ENCODE measurements at regions not wholly inside any gene's neighbourhood (a gene's known extent, or its start where the extent isn't known, plus 50 kb on each side); places are given as distances from the start of the nearest gene placed in this dataset.
A peak's percentile ranks its signal among the peaks of the same experiment; 100 is the strongest.
"Not testable (repeated sequence)": the region's sequence is repeated elsewhere in the genome, so short reads cannot be mapped to it uniquely, and the experiment has no call there.

GRCh38 chrX:132302687-132303086 lies 83.4 kb upstream of the RAP2C start:
- H3K27ac ChIP-seq = not testable (repeated sequence)

GRCh38 chrX:132294776-132295495 lies 75.7 kb upstream of the RAP2C start:
- no peak overlapping the region for H3K27ac ChIP-seq
- no peak for TF ChIP-seq CTCF (conservative IDR thresholded peaks at IDR 0.05)
- TF ChIP-seq ZFX (IDR thresholded peaks at IDR 0.05) = no peak

- no peak overlapping the region for H3K27ac ChIP-seq
- TF ChIP-seq CTCF (conservative IDR thresholded peaks at IDR 0.05) (no peak), ZFX (IDR thresholded peaks at IDR 0.05) (no peak)
Measured at GRCh38 chrX:132294192-132294591, 74.9 kb upstream of the RAP2C start.

- TF ChIP-seq CTCF (conservative IDR thresholded peaks at IDR 0.05) (peak; percentile 69), ZFX (IDR thresholded peaks at IDR 0.05) (no peak)
Measured at GRCh38 chrX:132292793-132293192, 73.5 kb upstream of the RAP2C start.

GRCh38 chrX:132277953-132278614 lies 58.8 kb upstream of the RAP2C start:
- no peak overlapping the region for H3K27ac ChIP-seq
- peak; percentile 6; the same call in 1 of the 2 replicates for TF ChIP-seq CTCF (conservative IDR thresholded peaks at IDR 0.05)
- no peak for TF ChIP-seq ZFX (IDR thresholded peaks at IDR 0.05)

More at GRCh38 chrX:132292793-132293192, 73.5 kb upstream of the RAP2C start:
- H3K27ac ChIP-seq = no peak overlapping the region

GRCh38 chrX:132272826-132273225 lies 53.6 kb upstream of the RAP2C start:
- TF ChIP-seq CTCF (conservative IDR thresholded peaks at IDR 0.05) (no peak), ZFX (IDR thresholded peaks at IDR 0.05) (no peak)
- H3K27ac ChIP-seq = no peak overlapping the region

- no peak overlapping the region for H3K27ac ChIP-seq
Measured at GRCh38 chrX:132271311-132271778, 52.1 kb upstream of the RAP2C start.

More at GRCh38 chrX:132271311-132271778, 52.1 kb upstream of the RAP2C start:
- TF ChIP-seq CTCF (conservative IDR thresholded peaks at IDR 0.05) = no peak
- TF ChIP-seq ZFX (IDR thresholded peaks at IDR 0.05) = no peak
